ENCODE measurements at regions not wholly inside any gene's neighbourhood (a gene's known extent, or its start where the extent isn't known, plus 50 kb on each side); places are given as distances from the start of the nearest gene placed in this dataset.

DNA sequence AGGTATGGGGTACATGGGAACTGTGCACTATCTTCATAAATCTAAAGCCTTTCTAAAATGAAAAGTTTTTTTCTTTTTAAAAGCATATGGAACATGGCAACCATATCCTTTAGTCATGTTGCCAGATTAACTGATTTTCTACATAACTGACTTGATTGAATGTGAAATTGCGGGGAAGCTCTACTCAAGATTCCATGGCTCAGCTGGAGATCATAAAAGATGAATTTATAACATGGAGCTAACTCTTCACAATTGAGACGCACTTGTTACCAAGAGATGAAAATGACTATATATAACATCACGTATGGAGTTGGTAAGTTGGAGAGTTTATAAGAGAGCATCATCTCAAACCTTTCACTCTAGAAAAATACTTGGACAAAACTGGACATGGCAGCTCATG, 190.2 kb upstream of the MYO3A start:
- no peak for ATAC-seq
- H3K27me3 ChIP-seq: no peaks in the 10 kb centered on the region
- intact Hi-C loops (cut with DNase I; ENCODE audit: low total_unique reads): no loop called here

GRCh38 chr10:25744574-25744973, 189.5 kb upstream of the MYO3A start:
- ATAC-seq: no peak
- H3K4me1 ChIP-seq: no peaks in the 10 kb centered on the region
- intact Hi-C loops (cut with DNase I; ENCODE audit: low total_unique reads) (no loop called here), in situ Hi-C loops (cut with MboI; ENCODE audit: low sequenced_read_pairs in 4 of 4) (no loop called here)
- H3K27me3 ChIP-seq: no peaks in the 10 kb centered on the region
- H3K4me3 ChIP-seq: no peak overlapping the region
- no peak for TF ChIP-seq POLR2A (IDR thresholded peaks at IDR 0.05)
- H3K27ac ChIP-seq: no peak overlapping the region
- H3K36me3 ChIP-seq: no peaks in the 10 kb centered on the region
- H3K9me3 ChIP-seq: no peaks in the 10 kb centered on the region
- DNase-seq: no peak

More for the DNA sequence above, 190.2 kb upstream of the MYO3A start:
- H3K9me3 ChIP-seq: no peaks in the 10 kb centered on the region
- TF ChIP-seq, protein P1, sequence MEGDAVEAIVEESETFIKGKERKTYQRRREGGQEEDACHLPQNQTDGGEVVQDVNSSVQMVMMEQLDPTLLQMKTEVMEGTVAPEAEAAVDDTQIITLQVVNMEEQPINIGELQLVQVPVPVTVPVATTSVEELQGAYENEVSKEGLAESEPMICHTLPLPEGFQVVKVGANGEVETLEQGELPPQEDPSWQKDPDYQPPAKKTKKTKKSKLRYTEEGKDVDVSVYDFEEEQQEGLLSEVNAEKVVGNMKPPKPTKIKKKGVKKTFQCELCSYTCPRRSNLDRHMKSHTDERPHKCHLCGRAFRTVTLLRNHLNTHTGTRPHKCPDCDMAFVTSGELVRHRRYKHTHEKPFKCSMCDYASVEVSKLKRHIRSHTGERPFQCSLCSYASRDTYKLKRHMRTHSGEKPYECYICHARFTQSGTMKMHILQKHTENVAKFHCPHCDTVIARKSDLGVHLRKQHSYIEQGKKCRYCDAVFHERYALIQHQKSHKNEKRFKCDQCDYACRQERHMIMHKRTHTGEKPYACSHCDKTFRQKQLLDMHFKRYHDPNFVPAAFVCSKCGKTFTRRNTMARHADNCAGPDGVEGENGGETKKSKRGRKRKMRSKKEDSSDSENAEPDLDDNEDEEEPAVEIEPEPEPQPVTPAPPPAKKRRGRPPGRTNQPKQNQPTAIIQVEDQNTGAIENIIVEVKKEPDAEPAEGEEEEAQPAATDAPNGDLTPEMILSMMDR (IDR thresholded peaks at IDR 0.05 in 4 of 5, conservative IDR thresholded peaks at IDR 0.05 in 1 of 5): no peak
- TF ChIP-seq POLR2A (IDR thresholded peaks at IDR 0.05): no peak
- no peaks in the 10 kb centered on the region for H3K4me1 ChIP-seq
- no peak overlapping the region for H3K27ac ChIP-seq
- in situ Hi-C loops (cut with MboI; ENCODE audit: low sequenced_read_pairs in 4 of 4): no loop called here
- no peak for DNase-seq
- H3K36me3 ChIP-seq: no peaks in the 10 kb centered on the region
- no peak overlapping the region for H3K4me3 ChIP-seq

- intact Hi-C loops (cut with DNase I; ENCODE audit: low total_unique reads): no loop called here
- Histone ChIP-seq H3K9me3 (no peaks in the 10 kb centered on the region), H3K4me3 (no peak overlapping the region), H3K27me3 (no peaks in the 10 kb centered on the region), H3K27ac (no peak overlapping the region), H3K4me1 (no peaks in the 10 kb centered on the region), H3K36me3 (no peaks in the 10 kb centered on the region)
- TF ChIP-seq POLR2A (IDR thresholded peaks at IDR 0.05): no peak
- TF ChIP-seq, protein P1 (IDR thresholded peaks at IDR 0.05 in 4 of 5, conservative IDR thresholded peaks at IDR 0.05 in 1 of 5): no peak
- ATAC-seq (no peak), DNase-seq (no peak)
- in situ Hi-C loops (cut with MboI; ENCODE audit: low sequenced_read_pairs in 4 of 4): no loop called here
These were observed 188.1 kb upstream of the MYO3A start for GRCh38 chr10:25745976-25746375.

GRCh38 chr10:25747084-25747483, 186.9 kb upstream of the MYO3A start:
- H3K4me1 ChIP-seq: no peaks in the 10 kb centered on the region
- no peaks in the 10 kb centered on the region for H3K27me3 ChIP-seq
- in situ Hi-C loops (cut with MboI; ENCODE audit: low sequenced_read_pairs in 4 of 4): no loop called here
- H3K27ac ChIP-seq: no peak overlapping the region
- intact Hi-C loops (cut with DNase I; ENCODE audit: low total_unique reads): no loop called here
- ATAC-seq (no peak), DNase-seq (no peak)
- no peak overlapping the region for H3K4me3 ChIP-seq
- no peaks in the 10 kb centered on the region for H3K36me3 ChIP-seq
- no peak for TF ChIP-seq POLR2A (IDR thresholded peaks at IDR 0.05)
- TF ChIP-seq, protein P1 (IDR thresholded peaks at IDR 0.05 in 4 of 5, conservative IDR thresholded peaks at IDR 0.05 in 1 of 5): no peak
- no peaks in the 10 kb centered on the region for H3K9me3 ChIP-seq

- TF ChIP-seq POLR2A (IDR thresholded peaks at IDR 0.05): no peak
- TF ChIP-seq, protein P1 (IDR thresholded peaks at IDR 0.05 in 4 of 5, conservative IDR thresholded peaks at IDR 0.05 in 1 of 5): no peak
- Histone ChIP-seq H3K4me3 (no peak overlapping the region), H3K4me1 (no peaks in the 10 kb centered on the region), H3K27me3 (no peaks in the 10 kb centered on the region), H3K27ac (no peak overlapping the region), H3K9me3 (no peaks in the 10 kb centered on the region), H3K36me3 (no peaks in the 10 kb centered on the region)
- ATAC-seq: no peak
- DNase-seq: no peak
- intact Hi-C loops (cut with DNase I; ENCODE audit: low total_unique reads) (no loop called here), in situ Hi-C loops (cut with MboI; ENCODE audit: low sequenced_read_pairs in 4 of 4) (no loop called here)
These were observed 185.5 kb upstream of the MYO3A start for GRCh38 chr10:25748509-25748908.
